ENCODE measurements at regions not wholly inside any gene's neighbourhood (a gene's known extent, or its start where the extent isn't known, plus 50 kb on each side); places are given as distances from the start of the nearest gene placed in this dataset.

DNA sequence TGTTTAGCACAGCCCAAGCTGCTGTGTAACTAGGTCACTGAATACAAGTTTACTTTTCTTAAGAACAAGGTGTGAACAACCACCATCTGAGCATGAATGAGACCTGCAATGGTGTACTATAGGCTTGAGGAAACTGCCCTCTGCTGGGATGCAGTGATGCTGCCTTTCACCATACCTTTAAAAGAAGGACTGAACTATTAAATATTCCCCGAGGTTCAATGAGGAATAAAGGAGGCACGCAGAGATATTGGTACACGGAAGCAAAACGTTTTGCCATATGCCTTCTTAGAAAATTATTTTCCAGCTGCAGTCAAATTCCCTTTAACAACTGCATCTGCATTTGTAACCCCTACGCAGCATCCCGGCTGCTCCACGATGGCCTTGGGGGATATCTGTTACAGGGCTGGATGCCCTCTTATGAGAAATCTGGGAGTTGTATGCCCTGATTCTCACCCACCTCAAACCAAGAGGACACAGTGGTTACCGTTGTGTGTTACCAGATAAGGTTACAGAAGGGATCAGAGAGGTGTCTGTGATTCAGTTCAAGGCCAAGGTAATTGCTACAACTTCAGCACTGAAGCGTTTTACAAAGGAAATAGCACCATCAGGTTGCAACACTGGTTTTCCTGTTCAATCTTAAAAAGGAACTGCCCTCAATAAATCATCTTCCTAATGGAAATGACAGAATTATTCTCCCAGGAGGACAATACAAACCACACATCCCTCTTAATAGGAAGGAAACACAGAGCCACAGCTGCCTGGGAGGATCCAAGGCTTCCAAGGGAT is 470.5 kb downstream of the LTN1 start:
- TF ChIP-seq, protein P1, sequence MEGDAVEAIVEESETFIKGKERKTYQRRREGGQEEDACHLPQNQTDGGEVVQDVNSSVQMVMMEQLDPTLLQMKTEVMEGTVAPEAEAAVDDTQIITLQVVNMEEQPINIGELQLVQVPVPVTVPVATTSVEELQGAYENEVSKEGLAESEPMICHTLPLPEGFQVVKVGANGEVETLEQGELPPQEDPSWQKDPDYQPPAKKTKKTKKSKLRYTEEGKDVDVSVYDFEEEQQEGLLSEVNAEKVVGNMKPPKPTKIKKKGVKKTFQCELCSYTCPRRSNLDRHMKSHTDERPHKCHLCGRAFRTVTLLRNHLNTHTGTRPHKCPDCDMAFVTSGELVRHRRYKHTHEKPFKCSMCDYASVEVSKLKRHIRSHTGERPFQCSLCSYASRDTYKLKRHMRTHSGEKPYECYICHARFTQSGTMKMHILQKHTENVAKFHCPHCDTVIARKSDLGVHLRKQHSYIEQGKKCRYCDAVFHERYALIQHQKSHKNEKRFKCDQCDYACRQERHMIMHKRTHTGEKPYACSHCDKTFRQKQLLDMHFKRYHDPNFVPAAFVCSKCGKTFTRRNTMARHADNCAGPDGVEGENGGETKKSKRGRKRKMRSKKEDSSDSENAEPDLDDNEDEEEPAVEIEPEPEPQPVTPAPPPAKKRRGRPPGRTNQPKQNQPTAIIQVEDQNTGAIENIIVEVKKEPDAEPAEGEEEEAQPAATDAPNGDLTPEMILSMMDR (IDR thresholded peaks at IDR 0.05), result peak in 2 of 4 experiments; percentile 29 to 41
- TF ChIP-seq POLR2A (IDR thresholded peaks at IDR 0.05), result no peak
- TF ChIP-seq EP300 (IDR thresholded peaks at IDR 0.05), result no peak
